Raji (cell line): ENCODE measurements at regions not wholly inside any gene's neighbourhood (a gene's known extent, or its start where the extent isn't known, plus 50 kb on each side); places are given as distances from the start of the nearest gene placed in this dataset.

Experiments
- POLR2A ChIP-seq: IDR thresholded peaks from 2 replicates; pipeline ENCODE4 v1.6.1; 2011; ENCODE audit warnings: low read depth, low read length, control low read depth; ENCODE audit not compliant: insufficient read depth

DNA sequence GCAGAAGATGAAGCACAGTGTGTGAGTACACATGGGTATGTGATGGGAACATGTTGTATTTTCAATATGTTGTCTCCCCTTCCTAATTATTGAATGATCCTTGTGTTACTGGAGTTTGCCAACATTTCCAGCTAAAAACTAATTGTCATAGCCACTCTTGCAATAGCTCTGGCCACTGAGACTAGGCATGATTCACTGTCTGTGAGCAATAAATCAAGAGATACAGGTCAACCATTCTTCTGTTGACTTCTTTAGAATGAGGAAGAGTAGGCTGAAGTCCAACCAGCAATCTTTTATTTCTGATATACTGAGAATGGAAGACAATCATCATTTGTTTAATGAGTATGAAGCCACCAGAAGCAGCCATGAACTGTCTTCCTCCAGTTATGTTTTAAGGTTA, 413.9 kb downstream of the SLITRK5 start:
- no peak for TF ChIP-seq POLR2A

DNA sequence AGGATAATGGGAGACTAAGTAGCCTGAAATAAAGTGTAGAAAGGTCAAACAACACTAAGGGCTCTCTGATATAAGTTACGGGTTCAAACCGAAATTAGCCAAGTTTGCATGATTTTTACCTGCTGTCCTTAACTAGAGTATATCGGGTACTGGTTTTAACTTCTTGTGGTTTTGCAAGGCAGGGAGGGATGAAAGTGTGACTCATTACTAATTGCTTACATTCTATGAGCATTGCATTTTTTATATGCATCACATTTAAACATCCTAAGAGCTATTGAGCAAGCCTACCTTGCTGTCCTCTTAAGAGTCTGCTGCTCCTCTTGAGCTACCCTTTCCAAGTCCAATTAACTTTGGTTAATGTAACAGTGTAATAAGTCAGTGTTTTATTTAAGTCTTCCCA, 415.4 kb downstream of the SLITRK5 start:
- TF ChIP-seq POLR2A, result no peak

DNA sequence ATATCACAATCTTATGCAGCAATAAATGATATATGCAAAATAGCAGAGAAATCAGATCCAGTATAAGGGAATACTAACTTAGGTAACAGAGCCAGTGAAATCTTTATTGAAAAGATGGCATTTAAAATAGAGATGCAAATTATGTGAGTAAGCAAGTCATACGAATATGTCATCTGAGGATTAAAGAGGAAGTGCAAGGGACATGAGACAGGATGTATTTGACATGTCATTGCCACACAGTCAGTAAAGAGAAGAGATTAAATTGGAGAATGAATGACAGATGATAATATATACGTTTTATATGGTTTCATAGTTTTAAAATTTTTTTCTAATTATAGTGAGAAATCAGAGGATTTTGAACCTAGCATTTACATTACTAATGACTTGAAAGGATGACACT, 426.4 kb downstream of the SLITRK5 start:
- no peak for TF ChIP-seq POLR2A

DNA sequence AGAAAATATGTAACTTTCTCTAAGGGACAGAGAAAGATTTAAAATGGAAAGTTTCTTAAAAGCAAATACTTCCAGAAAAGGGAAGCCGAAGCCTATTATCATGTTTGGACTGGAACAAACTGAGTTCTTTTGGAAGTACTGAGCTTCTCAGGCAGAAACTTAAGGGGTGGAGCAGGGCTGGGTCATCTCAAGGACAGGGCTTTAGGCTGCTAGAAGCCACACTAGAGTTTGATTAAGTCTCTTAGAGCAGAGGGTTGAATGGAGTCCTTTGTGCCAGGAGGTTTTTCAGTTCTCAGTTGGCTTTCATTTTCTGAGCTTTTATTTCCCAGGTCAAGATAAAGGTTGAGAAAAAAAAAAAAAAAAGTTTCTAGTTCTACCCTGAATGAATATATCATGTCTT, 432.7 kb downstream of the SLITRK5 start:
- TF ChIP-seq POLR2A, result no peak

DNA sequence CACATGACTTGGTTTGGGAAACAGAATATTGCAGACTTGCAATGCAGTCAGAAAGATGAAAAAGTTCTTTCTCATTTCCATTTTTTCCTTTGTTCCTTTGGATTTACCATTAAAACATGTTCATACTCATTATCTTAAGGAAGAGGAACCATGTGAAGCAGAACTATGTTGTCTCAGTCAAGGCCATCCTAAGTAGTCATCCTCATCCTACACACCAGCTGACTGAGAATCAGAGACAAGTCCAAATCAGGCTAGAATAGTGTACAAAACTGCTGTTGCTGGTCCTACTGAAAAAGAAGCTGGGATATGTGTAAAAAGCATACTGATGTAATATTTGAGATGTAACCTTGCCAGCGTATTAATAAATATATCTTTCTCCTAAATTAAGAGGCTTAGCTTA, 433.4 kb downstream of the SLITRK5 start:
- no peak for TF ChIP-seq POLR2A

DNA sequence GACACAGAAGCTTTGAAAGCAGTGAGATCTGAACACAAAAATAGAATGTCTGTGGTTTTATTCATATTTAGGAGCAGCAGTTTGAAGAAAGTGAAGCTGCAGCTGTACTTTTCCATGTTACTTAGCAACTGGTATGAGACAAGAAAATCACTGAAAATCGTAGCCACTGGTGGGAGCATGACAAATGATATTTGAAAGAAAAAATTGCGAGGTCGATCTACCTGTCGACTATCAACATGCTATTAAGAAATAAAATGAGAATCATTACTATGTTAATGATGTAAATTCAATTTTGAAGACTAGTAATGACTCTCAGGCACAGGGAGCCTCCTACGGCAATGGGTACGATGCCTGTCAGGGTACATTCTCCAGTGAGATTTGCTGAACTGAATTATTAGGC, 436.4 kb downstream of the SLITRK5 start:
- TF ChIP-seq POLR2A, result no peak

DNA sequence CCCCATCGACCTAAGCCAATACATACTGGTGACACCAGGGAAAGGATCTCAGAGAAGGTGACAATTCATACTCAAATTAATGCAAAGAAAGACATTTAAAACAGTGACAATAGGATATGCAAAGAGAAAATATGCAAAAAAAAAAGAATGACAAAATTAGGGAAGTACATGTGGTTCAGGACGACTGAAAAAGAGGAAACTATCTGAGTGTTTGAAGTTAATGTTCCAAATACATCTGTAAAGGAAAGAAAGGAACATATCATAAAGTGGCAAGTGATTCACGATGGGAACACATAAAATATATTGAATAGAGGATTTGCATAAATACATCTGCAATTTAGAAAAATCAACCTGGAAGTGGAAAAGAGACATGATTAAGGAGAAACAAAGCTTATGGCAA, 441.4 kb downstream of the SLITRK5 start:
- TF ChIP-seq POLR2A, result no peak

DNA sequence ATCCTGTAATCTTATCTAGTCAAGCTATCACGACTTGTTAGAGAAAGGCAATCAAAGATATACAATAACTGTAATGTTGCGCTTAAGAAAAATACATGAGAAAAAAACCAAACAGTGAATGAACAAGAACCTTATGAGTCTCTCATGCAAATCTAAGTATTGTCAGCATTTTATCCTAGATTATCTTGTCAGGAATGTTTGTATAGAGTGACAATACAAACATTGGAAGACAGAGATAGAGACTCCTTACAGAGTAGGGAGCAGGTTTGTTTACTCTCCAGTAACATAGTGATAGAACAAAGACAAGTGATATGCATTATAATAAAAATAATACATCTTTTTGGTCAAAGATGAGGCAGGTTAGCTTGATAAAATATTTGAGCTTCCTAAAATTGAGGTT, 444.8 kb downstream of the SLITRK5 start:
- no peak for TF ChIP-seq POLR2A

DNA sequence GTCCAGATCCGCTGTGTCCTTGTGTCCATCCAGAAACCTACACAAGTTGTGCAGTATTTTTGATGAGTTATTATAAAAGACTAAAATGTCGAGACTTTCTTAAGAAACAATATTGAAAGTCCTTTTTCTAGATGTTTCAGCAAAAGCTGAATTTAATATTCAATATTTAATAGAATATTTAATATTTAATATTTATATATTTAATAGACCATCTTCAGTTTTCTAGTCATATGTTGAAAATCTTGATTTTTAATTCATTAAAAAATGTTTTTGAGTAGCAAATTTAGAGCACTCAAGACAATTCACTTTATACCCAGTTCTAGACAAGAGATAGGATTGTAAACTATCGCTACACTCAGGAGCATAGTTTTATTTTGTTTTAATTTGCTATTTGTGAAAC, 447.8 kb downstream of the SLITRK5 start:
- TF ChIP-seq POLR2A, result no peak

DNA sequence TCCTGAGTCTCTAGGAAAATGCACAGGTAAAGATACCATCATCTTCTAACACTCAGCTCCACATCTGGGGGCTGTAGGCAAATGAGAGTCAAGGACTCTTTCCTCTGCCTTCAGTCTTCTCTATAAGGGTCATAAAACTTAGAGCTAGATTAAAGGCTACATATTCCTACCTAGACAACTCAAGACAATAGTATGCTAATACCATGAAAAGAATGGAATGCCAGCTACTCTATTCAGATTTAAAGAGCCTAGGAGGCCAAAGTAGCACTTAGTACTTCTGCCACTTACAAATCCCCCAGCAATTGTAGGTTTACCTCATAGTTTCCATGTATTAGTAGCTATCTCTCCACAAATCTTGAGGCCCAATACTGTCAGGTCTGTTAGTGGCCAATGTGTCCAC, 453.0 kb downstream of the SLITRK5 start:
- no peak for TF ChIP-seq POLR2A

DNA sequence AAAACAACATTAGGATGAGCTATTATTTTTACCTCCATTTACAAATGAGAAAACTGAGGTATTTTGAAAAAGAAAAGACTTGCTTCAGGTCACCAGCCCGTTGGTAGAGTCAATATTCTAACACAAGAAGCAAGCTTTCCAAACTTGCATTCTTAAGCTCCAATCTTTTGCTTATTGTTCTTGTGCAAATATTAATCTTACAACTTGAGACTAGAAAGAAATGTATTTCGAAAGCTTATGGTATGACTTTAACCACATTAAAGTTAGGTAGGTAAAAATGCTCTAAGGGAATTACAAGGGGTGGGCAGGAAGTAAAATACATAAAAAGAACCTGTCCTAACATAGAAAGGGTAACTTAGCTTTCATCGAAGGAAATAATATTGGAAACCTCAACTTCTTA, 453.9 kb downstream of the SLITRK5 start:
- TF ChIP-seq POLR2A, result no peak

DNA sequence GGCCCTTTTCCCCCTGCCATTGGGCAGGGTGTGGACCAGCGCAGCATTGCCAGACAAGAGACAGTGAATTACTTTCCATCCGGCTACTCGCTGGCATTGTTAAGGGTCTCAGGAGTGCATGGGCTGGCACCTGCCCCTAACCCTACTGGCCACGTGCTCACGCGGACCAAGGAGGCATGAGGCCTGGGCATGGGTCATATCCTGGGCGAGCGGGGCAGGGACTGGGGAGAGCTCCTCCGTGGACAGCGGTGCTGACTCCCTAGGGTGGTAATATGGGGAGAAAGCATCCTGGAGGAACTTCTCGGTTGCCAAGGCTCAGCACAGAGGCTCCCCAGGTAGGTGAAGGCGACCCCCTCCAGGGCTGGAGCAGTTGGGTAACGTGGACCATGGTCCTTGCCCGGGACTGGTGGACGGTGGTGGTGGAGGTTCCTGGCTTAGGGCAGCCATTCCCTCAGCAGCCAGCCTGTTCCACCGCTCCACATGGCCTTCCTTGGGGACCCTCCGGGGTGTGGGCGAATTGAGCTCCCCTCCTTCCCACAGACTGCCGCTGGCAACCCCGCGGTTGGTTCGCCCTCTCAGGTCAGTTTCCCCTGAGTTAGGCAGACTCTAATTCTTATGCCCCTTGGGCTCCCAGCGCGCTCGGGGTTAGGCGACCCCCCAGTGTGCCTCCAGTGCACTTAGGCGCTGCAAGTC, 465.1 kb downstream of the SLITRK5 start:
- TF ChIP-seq POLR2A, result no peak

DNA sequence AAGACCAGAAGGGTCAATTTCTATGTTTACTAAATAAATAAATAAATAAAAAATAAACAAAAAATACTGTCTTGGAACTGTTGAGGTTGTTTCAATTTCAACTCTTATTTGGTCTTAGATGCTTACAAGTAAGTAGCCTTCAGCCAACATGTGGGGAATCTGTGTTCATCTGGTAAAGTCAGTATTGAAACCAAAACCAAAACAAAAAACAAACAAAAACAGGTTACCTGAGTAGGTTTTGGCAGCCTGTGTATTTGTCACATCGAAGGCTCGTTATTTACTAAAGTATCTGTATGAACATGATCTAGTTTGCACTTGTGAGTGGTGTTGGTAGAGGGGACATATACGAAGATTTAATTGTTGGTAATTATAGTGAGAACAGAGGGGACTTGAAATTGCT, 471.5 kb downstream of the SLITRK5 start:
- TF ChIP-seq POLR2A, result no peak

DNA sequence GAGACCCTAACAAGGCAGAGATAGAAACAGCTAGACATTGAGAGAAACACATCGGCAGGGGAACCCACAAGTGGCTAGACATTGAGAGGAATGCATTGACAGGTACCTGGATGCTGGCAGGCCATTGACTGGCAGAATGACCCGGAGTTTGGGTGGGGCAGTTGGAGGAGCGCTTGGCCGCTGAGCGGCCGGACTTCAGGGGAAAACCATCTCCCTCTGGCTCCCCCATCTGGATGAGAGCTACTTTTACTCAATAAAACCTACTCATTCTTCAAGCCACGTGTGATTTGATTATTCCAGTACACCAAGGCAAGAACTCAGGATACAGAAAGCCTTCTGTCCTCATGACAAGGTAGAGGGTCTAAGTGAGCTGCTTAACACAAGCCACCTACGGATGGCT, 473.4 kb downstream of the SLITRK5 start:
- TF ChIP-seq POLR2A, result no peak

DNA sequence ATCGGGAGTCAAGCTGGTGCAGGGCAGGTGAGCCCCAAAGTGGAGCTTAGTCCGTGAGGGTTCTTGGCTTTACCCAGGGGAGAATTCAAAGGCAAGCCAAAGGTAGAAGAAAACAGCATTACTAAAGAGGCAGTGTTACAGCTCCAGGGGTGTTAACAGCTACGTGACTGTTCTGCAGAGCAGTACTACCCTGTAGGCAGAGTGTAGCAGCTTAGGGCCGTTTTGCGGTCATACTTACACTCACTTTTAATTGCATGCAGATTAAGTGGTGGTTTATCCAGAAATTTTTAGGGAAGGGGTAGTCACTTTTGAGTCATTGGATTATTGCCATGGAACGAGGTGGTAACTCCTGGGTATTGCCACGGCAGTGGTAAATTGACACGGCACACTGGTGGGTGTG, 482.2 kb downstream of the SLITRK5 start:
- TF ChIP-seq POLR2A, result no peak

DNA sequence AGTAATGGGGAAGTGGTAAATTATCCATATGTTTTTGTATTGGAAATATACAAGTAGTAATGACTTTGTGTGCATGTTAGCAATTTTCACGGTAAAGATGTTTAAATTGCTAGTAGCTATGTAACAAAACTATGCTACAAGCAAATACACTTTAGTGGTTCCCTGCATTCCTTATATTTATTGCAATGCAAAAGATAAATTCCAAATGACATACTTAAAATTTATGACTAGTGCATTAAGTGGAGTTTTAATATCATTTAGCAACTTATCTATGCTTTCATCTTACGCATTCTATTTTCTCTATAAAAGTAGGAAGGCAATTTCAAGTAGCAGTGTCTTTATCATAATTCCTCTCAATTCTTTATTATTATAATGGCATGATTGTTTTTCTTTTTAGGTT, 482.8 kb downstream of the SLITRK5 start:
- TF ChIP-seq POLR2A, result no peak

DNA sequence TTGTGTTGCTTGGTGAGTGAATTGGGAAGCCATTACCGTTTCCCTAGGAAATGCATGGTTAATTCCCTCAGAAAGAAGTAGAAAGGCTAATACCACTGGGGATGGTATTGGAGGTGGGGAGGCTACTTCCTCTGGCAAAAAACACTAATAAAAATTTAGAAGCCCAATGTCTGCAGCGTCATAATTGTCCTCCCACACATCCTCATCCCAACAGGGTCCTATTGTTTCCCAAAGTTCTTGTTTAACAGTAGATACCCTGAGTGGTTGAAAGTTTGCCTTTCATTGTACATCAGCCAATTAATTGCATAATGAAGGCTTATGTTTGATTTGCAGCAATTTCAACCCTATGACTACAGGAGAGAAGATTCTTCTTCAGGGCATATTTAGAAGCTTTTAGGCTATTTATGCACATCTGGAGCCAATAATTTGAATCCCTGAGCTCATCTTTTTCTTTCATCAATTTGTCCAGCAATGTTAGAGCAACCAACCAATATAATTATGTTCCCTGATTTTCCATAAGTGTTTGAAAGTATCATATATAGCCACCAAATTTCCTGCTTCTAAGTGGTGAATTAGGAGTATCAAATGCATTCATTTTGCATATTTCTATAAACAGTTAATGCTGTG, 491.0 kb downstream of the SLITRK5 start:
- no peak for TF ChIP-seq POLR2A

DNA sequence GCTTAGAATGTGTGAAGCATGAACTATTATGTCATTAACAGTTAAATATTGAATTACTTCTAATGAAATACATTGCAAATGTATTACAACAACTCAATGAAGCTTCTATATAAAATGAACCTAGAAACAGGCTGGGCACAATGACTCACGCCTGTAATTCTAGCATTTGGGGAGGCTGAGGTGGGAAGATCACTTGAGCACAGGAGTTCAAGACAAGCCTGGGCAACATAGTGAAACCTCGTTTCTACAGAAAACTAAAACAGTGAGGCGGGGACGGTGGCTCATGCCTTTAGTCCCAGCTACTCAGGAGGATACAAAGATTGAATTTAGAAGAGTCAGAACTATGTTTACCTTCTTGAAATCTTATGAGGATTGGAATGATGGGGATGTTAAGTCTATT, 505.1 kb downstream of the SLITRK5 start:
- TF ChIP-seq POLR2A, result no peak

DNA sequence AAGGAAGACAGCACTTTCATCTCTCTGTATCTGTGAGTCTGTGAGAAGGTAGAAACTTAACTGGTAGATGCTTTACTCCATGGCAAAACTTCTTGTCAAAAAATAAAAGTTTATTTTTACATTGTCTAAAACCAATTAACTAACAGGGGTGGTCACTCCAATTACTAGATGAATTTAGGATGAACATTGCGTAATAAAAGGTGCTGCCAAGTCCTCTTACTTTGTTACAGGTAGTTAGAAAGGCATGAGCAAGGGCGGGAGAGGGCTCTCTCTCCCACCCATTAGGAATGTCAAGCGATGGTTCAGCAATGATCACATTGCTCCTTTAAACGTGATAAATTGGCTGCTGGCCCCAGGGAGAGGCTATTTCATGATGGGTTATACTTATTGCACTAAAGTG, 512.3 kb downstream of the SLITRK5 start:
- TF ChIP-seq POLR2A, result no peak
